Epithelial cell of esophagus (primary cell): ENCODE measurements at regions not wholly inside any gene's neighbourhood (a gene's known extent, or its start where the extent isn't known, plus 50 kb on each side); places are given as distances from the start of the nearest gene placed in this dataset.

Source experiments
- DNase-seq: peaks from one replicate; pipeline ENCODE4 v3.0.0; 2010; ENCODE audit warnings: low read depth
- H3K4me3 ChIP-seq: 2 replicates; pipeline ENCODE4 v1.5.1; 2011; ENCODE audit warnings: mild to moderate bottlenecking, low read length, control low read depth
- CTCF ChIP-seq: IDR thresholded peaks from 2 replicates; pipeline ENCODE4 v1.5.1; 2011; ENCODE audit warnings: low read depth, mild to moderate bottlenecking, low read length, control low read depth, inconsistent platforms; ENCODE audit not compliant: insufficient read depth; ENCODE audit errors: missing control alignments

- no peak for DNase-seq
- TF ChIP-seq CTCF = no peak
- H3K4me3 ChIP-seq = no peak overlapping the region
Observed at GRCh38 chr9:18167733-18168132, 306.2 kb upstream of the ADAMTSL1 start.

GRCh38 chr9:18173923-18174322 is 300.0 kb upstream of the ADAMTSL1 start:
- no peak for DNase-seq
- TF ChIP-seq CTCF = no peak

DNA sequence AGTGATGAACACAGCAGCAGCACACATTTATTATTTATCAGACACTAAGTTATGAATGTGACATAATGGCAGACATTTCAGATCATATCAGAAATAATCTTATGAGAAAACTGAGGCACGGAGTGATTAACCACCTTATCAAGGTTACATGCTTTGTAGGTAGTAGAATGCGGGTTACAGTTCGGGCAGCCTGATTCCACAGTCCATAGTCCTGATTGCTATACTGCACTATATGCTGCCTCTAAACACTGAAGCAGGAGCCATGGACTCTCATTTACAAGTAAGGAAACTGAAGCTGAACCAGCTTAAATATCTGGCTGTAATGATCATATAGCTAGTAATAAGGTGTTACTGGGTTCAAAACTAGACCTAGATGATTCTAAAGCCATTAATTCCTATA is 291.3 kb upstream of the ADAMTSL1 start:
- TF ChIP-seq CTCF = no peak
- no peak overlapping the region for H3K4me3 ChIP-seq
- DNase-seq = no peak

More at GRCh38 chr9:18173923-18174322, 300.0 kb upstream of the ADAMTSL1 start:
- no peak overlapping the region for H3K4me3 ChIP-seq

DNA sequence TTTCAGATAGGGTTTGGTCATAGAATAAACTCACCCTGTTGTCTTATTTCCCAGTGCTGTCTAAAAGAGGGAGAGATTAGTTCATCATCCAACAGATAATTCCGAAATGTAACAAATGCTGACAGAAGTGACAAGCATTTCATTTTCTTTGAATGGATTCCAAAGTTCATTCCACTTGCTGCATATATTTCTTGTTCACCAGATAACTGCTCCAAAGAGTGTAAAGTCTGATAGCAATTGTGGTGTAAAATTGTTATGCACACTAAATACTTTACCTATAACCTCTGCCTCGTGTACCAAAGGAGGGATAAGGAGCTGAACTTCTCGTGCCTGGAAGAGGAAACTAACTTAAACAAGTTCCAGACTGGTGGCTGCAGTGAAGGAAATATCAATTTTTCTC is 290.0 kb upstream of the ADAMTSL1 start:
- H3K4me3 ChIP-seq = no peak overlapping the region
- TF ChIP-seq CTCF = no peak
- no peak for DNase-seq

GRCh38 chr9:18184401-18184800 is 289.6 kb upstream of the ADAMTSL1 start:
- TF ChIP-seq CTCF = no peak
- H3K4me3 ChIP-seq = no peak overlapping the region
- DNase-seq = no peak

- peak; percentile 78 for DNase-seq
- no peak for TF ChIP-seq CTCF
- no peak overlapping the region for H3K4me3 ChIP-seq
Observed at GRCh38 chr9:18185196-18185595, 288.8 kb upstream of the ADAMTSL1 start.

DNA sequence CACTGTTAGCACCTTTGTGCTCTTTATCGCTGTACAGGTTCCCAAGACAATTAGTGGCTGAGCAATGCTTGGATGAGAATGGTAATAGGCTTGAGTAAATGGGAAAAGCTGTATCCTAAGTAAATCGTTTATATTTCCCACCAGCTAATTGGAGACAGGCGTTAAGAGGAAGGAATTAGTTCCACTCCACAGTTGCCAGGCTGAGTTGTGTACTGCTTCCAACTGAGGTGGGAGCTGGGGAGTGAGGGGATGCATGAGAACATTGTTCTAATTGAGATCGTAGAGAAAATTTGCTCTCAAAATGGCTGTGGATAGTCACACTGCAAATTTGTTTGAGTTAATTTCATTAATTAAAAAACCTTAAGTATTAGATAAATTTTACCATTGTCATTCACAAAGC is 285.0 kb upstream of the ADAMTSL1 start:
- H3K4me3 ChIP-seq = no peak overlapping the region
- TF ChIP-seq CTCF = no peak
- DNase-seq = no peak
